ENCODE measurements at regions not wholly inside any gene's neighbourhood (a gene's known extent, or its start where the extent isn't known, plus 50 kb on each side); places are given as distances from the start of the nearest gene placed in this dataset.

DNA sequence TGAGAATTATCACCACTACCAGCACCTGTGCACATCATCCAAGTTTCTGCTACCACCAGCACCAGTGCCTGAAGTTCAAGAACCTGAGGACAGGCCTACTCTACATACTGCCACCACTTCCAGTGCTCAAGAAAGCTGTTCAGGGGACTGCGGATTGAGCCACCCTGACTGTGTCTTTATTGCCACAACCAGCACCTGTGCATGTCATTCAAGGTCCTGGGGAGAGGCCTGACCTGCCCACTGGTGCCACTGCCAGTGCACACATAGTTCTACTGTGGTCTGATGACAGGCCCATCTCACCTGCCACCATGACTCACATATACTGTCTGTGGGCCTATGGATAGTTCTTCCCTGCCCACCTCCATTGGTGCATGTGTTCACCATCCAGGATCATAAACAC, 559.4 kb downstream of the COL12A1 start:
- TF ChIP-seq EP300 (IDR thresholded peaks at IDR 0.05; ENCODE audit: borderline replicate concordance) (no peak), YY1 (IDR thresholded peaks at IDR 0.05; ENCODE audit: low read depth) (no peak), TCF12 (IDR thresholded peaks at IDR 0.05; ENCODE audit: low read depth) (no peak), RAD21 (IDR thresholded peaks at IDR 0.05; ENCODE audit: low read depth) (no peak)
- TF ChIP-seq, protein P1, sequence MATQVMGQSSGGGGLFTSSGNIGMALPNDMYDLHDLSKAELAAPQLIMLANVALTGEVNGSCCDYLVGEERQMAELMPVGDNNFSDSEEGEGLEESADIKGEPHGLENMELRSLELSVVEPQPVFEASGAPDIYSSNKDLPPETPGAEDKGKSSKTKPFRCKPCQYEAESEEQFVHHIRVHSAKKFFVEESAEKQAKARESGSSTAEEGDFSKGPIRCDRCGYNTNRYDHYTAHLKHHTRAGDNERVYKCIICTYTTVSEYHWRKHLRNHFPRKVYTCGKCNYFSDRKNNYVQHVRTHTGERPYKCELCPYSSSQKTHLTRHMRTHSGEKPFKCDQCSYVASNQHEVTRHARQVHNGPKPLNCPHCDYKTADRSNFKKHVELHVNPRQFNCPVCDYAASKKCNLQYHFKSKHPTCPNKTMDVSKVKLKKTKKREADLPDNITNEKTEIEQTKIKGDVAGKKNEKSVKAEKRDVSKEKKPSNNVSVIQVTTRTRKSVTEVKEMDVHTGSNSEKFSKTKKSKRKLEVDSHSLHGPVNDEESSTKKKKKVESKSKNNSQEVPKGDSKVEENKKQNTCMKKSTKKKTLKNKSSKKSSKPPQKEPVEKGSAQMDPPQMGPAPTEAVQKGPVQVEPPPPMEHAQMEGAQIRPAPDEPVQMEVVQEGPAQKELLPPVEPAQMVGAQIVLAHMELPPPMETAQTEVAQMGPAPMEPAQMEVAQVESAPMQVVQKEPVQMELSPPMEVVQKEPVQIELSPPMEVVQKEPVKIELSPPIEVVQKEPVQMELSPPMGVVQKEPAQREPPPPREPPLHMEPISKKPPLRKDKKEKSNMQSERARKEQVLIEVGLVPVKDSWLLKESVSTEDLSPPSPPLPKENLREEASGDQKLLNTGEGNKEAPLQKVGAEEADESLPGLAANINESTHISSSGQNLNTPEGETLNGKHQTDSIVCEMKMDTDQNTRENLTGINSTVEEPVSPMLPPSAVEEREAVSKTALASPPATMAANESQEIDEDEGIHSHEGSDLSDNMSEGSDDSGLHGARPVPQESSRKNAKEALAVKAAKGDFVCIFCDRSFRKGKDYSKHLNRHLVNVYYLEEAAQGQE (IDR thresholded peaks at IDR 0.05; ENCODE audit: low read depth): no peak
- TF ChIP-seq, protein P2, sequence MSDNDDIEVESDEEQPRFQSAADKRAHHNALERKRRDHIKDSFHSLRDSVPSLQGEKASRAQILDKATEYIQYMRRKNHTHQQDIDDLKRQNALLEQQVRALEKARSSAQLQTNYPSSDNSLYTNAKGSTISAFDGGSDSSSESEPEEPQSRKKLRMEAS (IDR thresholded peaks at IDR 0.05): no peak

Measured in Ishikawa (cell line).